ENCODE measurements at regions not wholly inside any gene's neighbourhood (a gene's known extent, or its start where the extent isn't known, plus 50 kb on each side); places are given as distances from the start of the nearest gene placed in this dataset.

DNA sequence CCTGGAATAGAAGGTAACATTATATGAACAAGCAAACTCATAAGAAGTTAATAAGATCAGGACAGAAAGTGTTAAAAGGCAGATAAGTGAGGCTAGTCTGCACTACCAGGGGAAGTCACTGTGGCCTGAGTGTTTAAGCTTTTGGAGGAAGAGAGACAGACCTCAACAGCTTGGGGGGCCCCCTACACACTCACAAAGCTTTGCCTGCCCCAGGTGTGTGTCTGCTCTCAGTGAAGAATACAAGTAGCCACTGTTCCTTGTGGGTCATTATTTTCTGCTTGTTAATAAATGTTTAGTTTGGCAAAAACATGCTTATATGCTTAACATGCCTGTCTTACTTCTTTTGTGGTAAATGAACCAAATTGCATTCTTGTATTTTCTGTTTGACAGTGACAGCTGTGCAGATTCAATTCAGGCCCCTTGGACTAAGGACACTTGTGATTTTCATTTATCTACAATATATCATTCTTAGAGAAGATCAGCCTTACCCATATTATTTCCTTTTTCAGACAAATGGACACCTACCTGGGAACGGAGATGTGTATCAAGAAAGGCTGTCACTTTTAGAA lies 50.7 kb upstream of the C12orf71 start:
- H3K4me3 Mint-ChIP-seq = no peak overlapping the region
- H3K4me2 ChIP-seq (ENCODE audit: insufficient read depth, insufficient read length, low read length) = no peak overlapping the region
- no peaks in the 10 kb centered on the region for H3K79me1 ChIP-seq (ENCODE audit: insufficient read depth, low read depth, low read length, poor library complexity, severe bottlenecking)
- no peak overlapping the region for H4K5ac ChIP-seq (ENCODE audit: insufficient read length, low read depth, low read length)
- no peaks in the 10 kb centered on the region for H3K4me1 Mint-ChIP-seq
- no peaks in the 10 kb centered on the region for H3K27me3 Mint-ChIP-seq (ENCODE audit: low read depth)
- H2BK120ac ChIP-seq (ENCODE audit: low read depth, low read length, poor library complexity, severe bottlenecking) = no peak overlapping the region
- H3K27ac ChIP-seq (ENCODE audit: insufficient read length, low read depth, low read length) = no peak overlapping the region
- no peaks in the 10 kb centered on the region for H3K23me2 ChIP-seq (ENCODE audit: insufficient read length, low read depth, low read length, poor library complexity, severe bottlenecking)
- no peak overlapping the region for H3K56ac ChIP-seq (ENCODE audit: insufficient read length, low read depth, low read length)
- H3K27ac Mint-ChIP-seq = no peak overlapping the region
- no peak overlapping the region for H4K91ac ChIP-seq (ENCODE audit: insufficient read length, low read depth, low read length)
- no peak overlapping the region for H2BK20ac ChIP-seq (ENCODE audit: low read depth, low read length, poor library complexity, severe bottlenecking)
- H3K23ac ChIP-seq (ENCODE audit: insufficient read length, low read depth, low read length) = no peak overlapping the region
- TF ChIP-seq, protein P1, sequence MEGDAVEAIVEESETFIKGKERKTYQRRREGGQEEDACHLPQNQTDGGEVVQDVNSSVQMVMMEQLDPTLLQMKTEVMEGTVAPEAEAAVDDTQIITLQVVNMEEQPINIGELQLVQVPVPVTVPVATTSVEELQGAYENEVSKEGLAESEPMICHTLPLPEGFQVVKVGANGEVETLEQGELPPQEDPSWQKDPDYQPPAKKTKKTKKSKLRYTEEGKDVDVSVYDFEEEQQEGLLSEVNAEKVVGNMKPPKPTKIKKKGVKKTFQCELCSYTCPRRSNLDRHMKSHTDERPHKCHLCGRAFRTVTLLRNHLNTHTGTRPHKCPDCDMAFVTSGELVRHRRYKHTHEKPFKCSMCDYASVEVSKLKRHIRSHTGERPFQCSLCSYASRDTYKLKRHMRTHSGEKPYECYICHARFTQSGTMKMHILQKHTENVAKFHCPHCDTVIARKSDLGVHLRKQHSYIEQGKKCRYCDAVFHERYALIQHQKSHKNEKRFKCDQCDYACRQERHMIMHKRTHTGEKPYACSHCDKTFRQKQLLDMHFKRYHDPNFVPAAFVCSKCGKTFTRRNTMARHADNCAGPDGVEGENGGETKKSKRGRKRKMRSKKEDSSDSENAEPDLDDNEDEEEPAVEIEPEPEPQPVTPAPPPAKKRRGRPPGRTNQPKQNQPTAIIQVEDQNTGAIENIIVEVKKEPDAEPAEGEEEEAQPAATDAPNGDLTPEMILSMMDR (conservative IDR thresholded peaks at IDR 0.05) = no peak
- no peak overlapping the region for H2BK12ac ChIP-seq (ENCODE audit: insufficient read length, low read depth, low read length)
- no peaks in the 10 kb centered on the region for H3K9me3 ChIP-seq (ENCODE audit: control insufficient read depth, low read depth, low read length)
- no peak overlapping the region for H3K14ac ChIP-seq (ENCODE audit: insufficient read depth, low read length)
- H2BK5ac ChIP-seq (ENCODE audit: insufficient read length, low read length) = no peak overlapping the region
- no peak overlapping the region for H2BK15ac ChIP-seq (ENCODE audit: low read depth, low read length)
- H3K4me1 ChIP-seq (ENCODE audit: insufficient read depth, low read length) = no peaks in the 10 kb centered on the region
- H3T11ph ChIP-seq (ENCODE audit: low read length) = no peak overlapping the region
- no peak overlapping the region for H3K9ac ChIP-seq (ENCODE audit: extremely low read depth, insufficient read length, low read length)
- peaks cover 2 to 3% of the 10 kb centered on the region in 2 experiments; a peak in 1 of 5 replicates for H3K9me3 Mint-ChIP-seq
- H4K8ac ChIP-seq (replicated peaks; ENCODE audit: insufficient read length, low read depth, low read length) = no peak overlapping the region
- no peak overlapping the region for H2AFZ ChIP-seq (ENCODE audit: low read length)
- no peaks in the 10 kb centered on the region for H3K27me3 ChIP-seq (ENCODE audit: insufficient read depth, low read length)
- WGBS (ENCODE audit: extremely low coverage, insufficient read length, low lambda C conversion rate) = no CpG with 5 or more reads among the region's 1 CpG
- no peaks in the 10 kb centered on the region for H4K20me1 ChIP-seq (ENCODE audit: control insufficient read depth, insufficient read depth, insufficient read length)
- no peak overlapping the region for H3K4ac ChIP-seq (ENCODE audit: low read depth, low read length)
- no peak overlapping the region for H3K18ac ChIP-seq (ENCODE audit: insufficient read length, low read depth, low read length)
- no peaks in the 10 kb centered on the region for H3K79me2 ChIP-seq (ENCODE audit: insufficient read depth, low read length)
- H3K36me3 Mint-ChIP-seq (ENCODE audit: insufficient read depth in 1 of 3, low read depth in 3 of 3) = no peaks in the 10 kb centered on the region
- H2AK5ac ChIP-seq (ENCODE audit: insufficient read length, low read length) = no peak overlapping the region
- DNase-seq = no peak
